Liver (tissue), 8 donors: ENCODE measurements at regions not wholly inside any gene's neighbourhood (a gene's known extent, or its start where the extent isn't known, plus 50 kb on each side); places are given as distances from the start of the nearest gene placed in this dataset.

ENCODE experiments used
- DNase-seq: peaks from one replicate; pipeline ENCODE4 v3.0.0-alpha.2; 2017; ENCODE audit warnings: low spot score
- H3K27ac ChIP-seq, 2 donors: one replicate each; pipeline ENCODE4 v1.7.0; 2013; ENCODE audit warnings: inconsistent platforms in 2 of 2, low read length in 2 of 2, control low read depth in 1 of 2, low read depth in 1 of 2, mild to moderate bottlenecking in 1 of 2
- H3K27me3 ChIP-seq, 4 donors: one replicate each; pipeline versions ENCODE4 v1.6.1 to v1.7.0; 2013; ENCODE audit warnings: low read length in 3 of 4, inconsistent platforms in 1 of 4, mild to moderate bottlenecking in 1 of 4, moderate library complexity in 1 of 4; ENCODE audit not compliant: control insufficient read depth in 4 of 4, insufficient read depth in 4 of 4
- H3K36me3 ChIP-seq, 4 donors: one replicate each; pipeline versions ENCODE4 v1.6.1 to v1.7.0; 2013; ENCODE audit warnings: low read length in 3 of 4, mild to moderate bottlenecking in 3 of 4, low read depth in 1 of 4, moderate library complexity in 1 of 4; ENCODE audit not compliant: control insufficient read depth in 4 of 4, insufficient read depth in 3 of 4
- H3K4me1 ChIP-seq, 4 donors: one replicate each; pipeline versions ENCODE4 v1.6.1 to v1.7.0; 2013; ENCODE audit warnings: low read length in 3 of 4, mild to moderate bottlenecking in 3 of 4, moderate library complexity in 1 of 4; ENCODE audit not compliant: control insufficient read depth in 4 of 4, insufficient read depth in 4 of 4
- H3K4me3 ChIP-seq, 3 donors: one replicate each; pipeline versions ENCODE4 v1.6.1 to v1.7.0; 2013; ENCODE audit warnings: low read length in 3 of 3, control low read depth in 1 of 3, low read depth in 1 of 3, mild to moderate bottlenecking in 1 of 3
- H3K9ac ChIP-seq, 2 donors: one replicate each; pipeline ENCODE4 v1.7.0; 2013; ENCODE audit warnings: low read length in 2 of 2, mild to moderate bottlenecking in 2 of 2, moderate library complexity in 2 of 2, control low read depth in 1 of 2, low read depth in 1 of 2
- H3K9me3 ChIP-seq, 4 donors: one replicate each; pipeline versions ENCODE4 v1.6.1 to v1.7.0; 2013; ENCODE audit warnings: low read length in 3 of 4; ENCODE audit not compliant: control insufficient read depth in 4 of 4
- EGR1 ChIP-seq, 2 donors: IDR thresholded peaks; 2 replicates each; pipeline ENCODE4 v1.6.1; 2016 to 2018; ENCODE audit warnings: antibody characterized with exemption in 2 of 2, low read depth in 2 of 2
- FOXA1 ChIP-seq: IDR thresholded peaks from 2 replicates; pipeline ENCODE4 v1.6.1; 2016; ENCODE audit warnings: antibody characterized with exemption
- FOXA2 ChIP-seq: IDR thresholded peaks from 2 replicates; pipeline ENCODE4 v1.6.1; 2016; ENCODE audit warnings: antibody characterized with exemption
- GABPA ChIP-seq, 2 donors: IDR thresholded peaks in 1 of 2; conservative IDR thresholded peaks in 1 of 2; 2 replicates each; pipeline ENCODE4 v1.6.1; 2016; ENCODE audit warnings: antibody characterized with exemption in 2 of 2, mild to moderate bottlenecking in 1 of 2, moderate library complexity in 1 of 2
- HNF4A ChIP-seq, 2 donors: conservative IDR thresholded peaks; 2 replicates each; pipeline ENCODE4 v1.6.1; 2016; ENCODE audit warnings: antibody characterized with exemption in 2 of 2, mild to moderate bottlenecking in 2 of 2
- HNF4G ChIP-seq: IDR thresholded peaks from 2 replicates; pipeline ENCODE4 v1.6.1; 2016; ENCODE audit warnings: antibody characterized with exemption
- JUND ChIP-seq, 2 donors: IDR thresholded peaks; 2 replicates each; pipeline ENCODE4 v1.6.1; 2016; ENCODE audit warnings: antibody characterized with exemption in 2 of 2
- NR2F2 ChIP-seq: IDR thresholded peaks from 2 replicates; pipeline ENCODE4 v1.6.1; 2016; ENCODE audit warnings: antibody characterized with exemption
- RAD21 ChIP-seq, 2 donors: IDR thresholded peaks; 2 replicates each; pipeline ENCODE4 v1.6.1; 2016; ENCODE audit warnings: antibody characterized with exemption in 2 of 2, mild to moderate bottlenecking in 2 of 2
- RXRA ChIP-seq, 2 donors: IDR thresholded peaks; 2 replicates each; pipeline ENCODE4 v1.6.1; 2017 to 2018; ENCODE audit warnings: antibody characterized with exemption in 2 of 2, mild to moderate bottlenecking in 1 of 2
- SP1 ChIP-seq: IDR thresholded peaks from 2 replicates; pipeline ENCODE4 v1.6.1; 2018; ENCODE audit warnings: antibody characterized with exemption, mild to moderate bottlenecking
- TAF1 ChIP-seq: conservative IDR thresholded peaks from 2 replicates; pipeline ENCODE4 v1.6.1; 2016; ENCODE audit warnings: antibody characterized with exemption, mild to moderate bottlenecking
- YY1 ChIP-seq: IDR thresholded peaks from 2 replicates; pipeline ENCODE4 v1.6.1; 2016; ENCODE audit warnings: antibody characterized with exemption, mild to moderate bottlenecking
- WGBS: extraction: QIAGEN DNeasy Blood & Tissue Kit; methylation state at CpG from one replicate; pipeline ENCODE4 v1.1.7; 2013; 5-methylcytosine and 5-hydroxymethylcytosine counted together
- TF ChIP-seq, protein P1 (sequence below): IDR thresholded peaks from 2 replicates; pipeline ENCODE4 v1.6.1; 2016; ENCODE audit warnings: antibody characterized with exemption
- TF ChIP-seq, protein P2 (sequence below): fragments of 150-350 bp; IDR thresholded peaks from 2 replicates; pipeline ENCODE4 v1.5.1; 2017; ENCODE audit warnings: improper control_type of control experiment, low read depth, low read length; ENCODE audit not compliant: missing input control
- TF ChIP-seq, protein P3 (sequence below): IDR thresholded peaks from 2 replicates; pipeline ENCODE4 v1.6.1; 2016; ENCODE audit warnings: antibody characterized with exemption
- TF ChIP-seq, protein P4 (sequence below): IDR thresholded peaks from 2 replicates; pipeline ENCODE4 v1.6.1; 2016; ENCODE audit warnings: antibody characterized with exemption, mild to moderate bottlenecking
- TF ChIP-seq, protein P5 (sequence below): IDR thresholded peaks from 2 replicates; pipeline ENCODE4 v1.6.1; 2016; ENCODE audit warnings: antibody characterized with exemption
- donor health status: healthy.
- donor health status: healthy.
- donor health status: healthy.
- donor health status: healthy.
- donor health status: healthy.

DNA sequence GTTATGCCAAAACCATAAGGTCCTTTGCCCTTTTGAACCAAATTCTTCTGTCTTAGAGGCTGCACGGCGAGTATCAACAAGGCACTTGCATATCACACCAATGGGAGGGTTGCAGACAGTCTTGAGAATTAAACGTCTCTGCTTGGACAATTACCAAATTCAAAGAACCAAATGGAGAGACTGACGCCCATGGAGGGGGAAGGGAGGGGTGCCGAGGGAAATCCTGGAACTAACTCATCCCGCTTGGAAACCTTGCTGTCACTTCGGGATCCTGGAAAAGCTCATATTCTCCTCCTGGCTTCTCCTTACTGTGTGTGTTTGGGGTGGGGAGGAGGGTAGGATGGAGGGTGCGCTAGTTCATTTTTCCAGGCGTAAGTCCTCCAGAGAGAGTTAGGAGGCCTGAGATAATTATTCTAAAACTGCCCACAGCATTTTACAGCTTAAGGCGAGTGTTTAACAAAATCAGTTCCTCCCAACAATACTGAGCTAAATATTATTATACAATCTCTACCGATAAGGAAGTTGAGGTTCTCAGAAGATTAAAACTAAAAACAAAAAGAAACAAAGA is 425.1 kb downstream of the TSHZ3 start:
- Histone ChIP-seq H3K27me3 (peaks cover 0 to 10% (median under 1%) of the 10 kb centered on the region in 4 donors), H3K36me3 (no peaks in the 10 kb centered on the region), H3K27ac (no peak overlapping the region), H3K9me3 (peaks cover 0 to 6% (median 3%) of the 10 kb centered on the region in 4 donors), H3K9ac (no peak overlapping the region), H3K4me1 (no peaks in the 10 kb centered on the region), H3K4me3 (no peak overlapping the region)
- 65% methylated on average over 11 of the region's 11 CpGs for WGBS
- TF ChIP-seq RAD21 (IDR thresholded peaks at IDR 0.05) = no peak
- DNase-seq = no peak

DNA sequence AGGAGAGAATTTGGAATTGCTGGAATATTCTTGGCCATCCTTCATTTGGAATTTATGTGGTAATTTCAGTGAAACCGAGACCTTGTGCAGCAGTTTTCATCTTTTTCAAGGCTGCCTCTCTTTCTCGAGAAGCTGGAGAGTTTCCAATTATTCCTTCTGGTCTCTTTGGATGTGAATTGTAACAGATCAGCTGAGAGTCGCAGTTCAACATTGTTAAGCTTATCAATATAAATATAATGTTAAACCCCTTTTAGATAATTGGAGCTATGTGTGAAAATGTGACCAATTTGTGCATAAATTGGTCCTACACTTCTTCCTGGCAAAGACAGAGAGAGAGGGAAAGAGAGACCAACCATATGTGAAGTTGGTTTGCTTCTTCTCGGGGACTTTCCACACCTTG is 425.6 kb downstream of the TSHZ3 start:
- no peak for DNase-seq
- Histone ChIP-seq H3K9ac (no peak overlapping the region), H3K27ac (no peak overlapping the region), H3K36me3 (no peaks in the 10 kb centered on the region), H3K4me1 (no peaks in the 10 kb centered on the region), H3K4me3 (no peak overlapping the region), H3K9me3 (peaks cover 0 to 4% (median 2%) of the 10 kb centered on the region in 4 donors), H3K27me3 (peaks cover 0 to 10% (median 1%) of the 10 kb centered on the region in 4 donors)
- TF ChIP-seq JUND (IDR thresholded peaks at IDR 0.05) (no peak), RAD21 (IDR thresholded peaks at IDR 0.05) (no peak), HNF4A (conservative IDR thresholded peaks at IDR 0.05) (no peak), FOXA2 (no peak), RXRA (IDR thresholded peaks at IDR 0.05) (no peak), TAF1 (no peak), HNF4G (no peak), NR2F2 (no peak), SP1 (no peak), EGR1 (IDR thresholded peaks at IDR 0.05; ENCODE audit: low read depth in 2 of 2) (no peak), FOXA1 (no peak), YY1 (no peak), GABPA (IDR thresholded peaks at IDR 0.05 in 1 of 2, conservative IDR thresholded peaks at IDR 0.05 in 1 of 2) (no peak)
- TF ChIP-seq, protein P1, sequence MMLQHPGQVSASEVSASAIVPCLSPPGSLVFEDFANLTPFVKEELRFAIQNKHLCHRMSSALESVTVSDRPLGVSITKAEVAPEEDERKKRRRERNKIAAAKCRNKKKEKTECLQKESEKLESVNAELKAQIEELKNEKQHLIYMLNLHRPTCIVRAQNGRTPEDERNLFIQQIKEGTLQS = no peak
- TF ChIP-seq, protein P2, sequence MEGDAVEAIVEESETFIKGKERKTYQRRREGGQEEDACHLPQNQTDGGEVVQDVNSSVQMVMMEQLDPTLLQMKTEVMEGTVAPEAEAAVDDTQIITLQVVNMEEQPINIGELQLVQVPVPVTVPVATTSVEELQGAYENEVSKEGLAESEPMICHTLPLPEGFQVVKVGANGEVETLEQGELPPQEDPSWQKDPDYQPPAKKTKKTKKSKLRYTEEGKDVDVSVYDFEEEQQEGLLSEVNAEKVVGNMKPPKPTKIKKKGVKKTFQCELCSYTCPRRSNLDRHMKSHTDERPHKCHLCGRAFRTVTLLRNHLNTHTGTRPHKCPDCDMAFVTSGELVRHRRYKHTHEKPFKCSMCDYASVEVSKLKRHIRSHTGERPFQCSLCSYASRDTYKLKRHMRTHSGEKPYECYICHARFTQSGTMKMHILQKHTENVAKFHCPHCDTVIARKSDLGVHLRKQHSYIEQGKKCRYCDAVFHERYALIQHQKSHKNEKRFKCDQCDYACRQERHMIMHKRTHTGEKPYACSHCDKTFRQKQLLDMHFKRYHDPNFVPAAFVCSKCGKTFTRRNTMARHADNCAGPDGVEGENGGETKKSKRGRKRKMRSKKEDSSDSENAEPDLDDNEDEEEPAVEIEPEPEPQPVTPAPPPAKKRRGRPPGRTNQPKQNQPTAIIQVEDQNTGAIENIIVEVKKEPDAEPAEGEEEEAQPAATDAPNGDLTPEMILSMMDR = no peak
- TF ChIP-seq, protein P3, sequence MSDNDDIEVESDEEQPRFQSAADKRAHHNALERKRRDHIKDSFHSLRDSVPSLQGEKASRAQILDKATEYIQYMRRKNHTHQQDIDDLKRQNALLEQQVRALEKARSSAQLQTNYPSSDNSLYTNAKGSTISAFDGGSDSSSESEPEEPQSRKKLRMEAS = no peak
- TF ChIP-seq, protein P4, sequence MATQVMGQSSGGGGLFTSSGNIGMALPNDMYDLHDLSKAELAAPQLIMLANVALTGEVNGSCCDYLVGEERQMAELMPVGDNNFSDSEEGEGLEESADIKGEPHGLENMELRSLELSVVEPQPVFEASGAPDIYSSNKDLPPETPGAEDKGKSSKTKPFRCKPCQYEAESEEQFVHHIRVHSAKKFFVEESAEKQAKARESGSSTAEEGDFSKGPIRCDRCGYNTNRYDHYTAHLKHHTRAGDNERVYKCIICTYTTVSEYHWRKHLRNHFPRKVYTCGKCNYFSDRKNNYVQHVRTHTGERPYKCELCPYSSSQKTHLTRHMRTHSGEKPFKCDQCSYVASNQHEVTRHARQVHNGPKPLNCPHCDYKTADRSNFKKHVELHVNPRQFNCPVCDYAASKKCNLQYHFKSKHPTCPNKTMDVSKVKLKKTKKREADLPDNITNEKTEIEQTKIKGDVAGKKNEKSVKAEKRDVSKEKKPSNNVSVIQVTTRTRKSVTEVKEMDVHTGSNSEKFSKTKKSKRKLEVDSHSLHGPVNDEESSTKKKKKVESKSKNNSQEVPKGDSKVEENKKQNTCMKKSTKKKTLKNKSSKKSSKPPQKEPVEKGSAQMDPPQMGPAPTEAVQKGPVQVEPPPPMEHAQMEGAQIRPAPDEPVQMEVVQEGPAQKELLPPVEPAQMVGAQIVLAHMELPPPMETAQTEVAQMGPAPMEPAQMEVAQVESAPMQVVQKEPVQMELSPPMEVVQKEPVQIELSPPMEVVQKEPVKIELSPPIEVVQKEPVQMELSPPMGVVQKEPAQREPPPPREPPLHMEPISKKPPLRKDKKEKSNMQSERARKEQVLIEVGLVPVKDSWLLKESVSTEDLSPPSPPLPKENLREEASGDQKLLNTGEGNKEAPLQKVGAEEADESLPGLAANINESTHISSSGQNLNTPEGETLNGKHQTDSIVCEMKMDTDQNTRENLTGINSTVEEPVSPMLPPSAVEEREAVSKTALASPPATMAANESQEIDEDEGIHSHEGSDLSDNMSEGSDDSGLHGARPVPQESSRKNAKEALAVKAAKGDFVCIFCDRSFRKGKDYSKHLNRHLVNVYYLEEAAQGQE = no peak
- TF ChIP-seq, protein P5, sequence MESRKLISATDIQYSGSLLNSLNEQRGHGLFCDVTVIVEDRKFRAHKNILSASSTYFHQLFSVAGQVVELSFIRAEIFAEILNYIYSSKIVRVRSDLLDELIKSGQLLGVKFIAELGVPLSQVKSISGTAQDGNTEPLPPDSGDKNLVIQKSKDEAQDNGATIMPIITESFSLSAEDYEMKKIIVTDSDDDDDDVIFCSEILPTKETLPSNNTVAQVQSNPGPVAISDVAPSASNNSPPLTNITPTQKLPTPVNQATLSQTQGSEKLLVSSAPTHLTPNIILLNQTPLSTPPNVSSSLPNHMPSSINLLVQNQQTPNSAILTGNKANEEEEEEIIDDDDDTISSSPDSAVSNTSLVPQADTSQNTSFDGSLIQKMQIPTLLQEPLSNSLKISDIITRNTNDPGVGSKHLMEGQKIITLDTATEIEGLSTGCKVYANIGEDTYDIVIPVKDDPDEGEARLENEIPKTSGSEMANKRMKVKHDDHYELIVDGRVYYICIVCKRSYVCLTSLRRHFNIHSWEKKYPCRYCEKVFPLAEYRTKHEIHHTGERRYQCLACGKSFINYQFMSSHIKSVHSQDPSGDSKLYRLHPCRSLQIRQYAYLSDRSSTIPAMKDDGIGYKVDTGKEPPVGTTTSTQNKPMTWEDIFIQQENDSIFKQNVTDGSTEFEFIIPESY = no peak
- 62% methylated on average over 4 of the region's 4 CpGs for WGBS
